C4-2B (cell line): ENCODE measurements at regions not wholly inside any gene's neighbourhood (a gene's known extent, or its start where the extent isn't known, plus 50 kb on each side); places are given as distances from the start of the nearest gene placed in this dataset.

ENCODE experiments used
- ZFX ChIP-seq: fragments of 450-650 bp; IDR thresholded peaks from 2 replicates; pipeline ENCODE4 v1.6.1; 2017
- TF ChIP-seq, protein P1 (sequence below): fragments of 450-650 bp; conservative IDR thresholded peaks from 2 replicates; pipeline ENCODE4 v1.5.1; 2017; ENCODE audit warnings: mild to moderate bottlenecking

- TF ChIP-seq, protein P1, sequence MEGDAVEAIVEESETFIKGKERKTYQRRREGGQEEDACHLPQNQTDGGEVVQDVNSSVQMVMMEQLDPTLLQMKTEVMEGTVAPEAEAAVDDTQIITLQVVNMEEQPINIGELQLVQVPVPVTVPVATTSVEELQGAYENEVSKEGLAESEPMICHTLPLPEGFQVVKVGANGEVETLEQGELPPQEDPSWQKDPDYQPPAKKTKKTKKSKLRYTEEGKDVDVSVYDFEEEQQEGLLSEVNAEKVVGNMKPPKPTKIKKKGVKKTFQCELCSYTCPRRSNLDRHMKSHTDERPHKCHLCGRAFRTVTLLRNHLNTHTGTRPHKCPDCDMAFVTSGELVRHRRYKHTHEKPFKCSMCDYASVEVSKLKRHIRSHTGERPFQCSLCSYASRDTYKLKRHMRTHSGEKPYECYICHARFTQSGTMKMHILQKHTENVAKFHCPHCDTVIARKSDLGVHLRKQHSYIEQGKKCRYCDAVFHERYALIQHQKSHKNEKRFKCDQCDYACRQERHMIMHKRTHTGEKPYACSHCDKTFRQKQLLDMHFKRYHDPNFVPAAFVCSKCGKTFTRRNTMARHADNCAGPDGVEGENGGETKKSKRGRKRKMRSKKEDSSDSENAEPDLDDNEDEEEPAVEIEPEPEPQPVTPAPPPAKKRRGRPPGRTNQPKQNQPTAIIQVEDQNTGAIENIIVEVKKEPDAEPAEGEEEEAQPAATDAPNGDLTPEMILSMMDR: no peak
- no peak for TF ChIP-seq ZFX
Observed at GRCh38 chr1:194362327-194362726, 1175.9 kb upstream of the B3GALT2 start.
